NCI-H82 treated with DMSO at 0.1 percent for 48 hours (cell line): ENCODE measurements at regions not wholly inside any gene's neighbourhood (a gene's known extent, or its start where the extent isn't known, plus 50 kb on each side); places are given as distances from the start of the nearest gene placed in this dataset.

ENCODE experiments used
- DNase-seq: peaks from one replicate; lab custom pipeline; 2025; ENCODE audit not compliant: unreplicated experiment; lab: John Stamatoyannopoulos, UW

DNA sequence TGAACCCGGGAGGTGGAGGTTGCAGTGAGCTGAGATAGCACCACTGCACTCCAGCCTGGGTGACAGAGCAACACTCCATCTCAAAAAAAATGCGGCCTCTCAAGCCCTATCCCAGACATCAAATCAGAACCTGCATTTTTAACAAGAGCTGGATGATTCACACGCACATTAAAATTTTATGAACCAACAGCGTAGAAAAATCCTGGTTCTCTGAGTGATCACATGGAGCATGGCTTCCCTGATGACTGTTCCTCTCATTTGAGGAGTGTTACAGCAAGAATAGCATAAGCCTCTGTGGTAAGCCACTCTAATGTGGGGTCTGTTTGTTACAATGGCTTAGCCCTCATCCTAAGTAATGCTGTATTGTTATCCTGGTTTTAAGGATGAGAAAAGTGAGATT is 163.6 kb downstream of the BRMS1L start:
- no peak for DNase-seq

DNA sequence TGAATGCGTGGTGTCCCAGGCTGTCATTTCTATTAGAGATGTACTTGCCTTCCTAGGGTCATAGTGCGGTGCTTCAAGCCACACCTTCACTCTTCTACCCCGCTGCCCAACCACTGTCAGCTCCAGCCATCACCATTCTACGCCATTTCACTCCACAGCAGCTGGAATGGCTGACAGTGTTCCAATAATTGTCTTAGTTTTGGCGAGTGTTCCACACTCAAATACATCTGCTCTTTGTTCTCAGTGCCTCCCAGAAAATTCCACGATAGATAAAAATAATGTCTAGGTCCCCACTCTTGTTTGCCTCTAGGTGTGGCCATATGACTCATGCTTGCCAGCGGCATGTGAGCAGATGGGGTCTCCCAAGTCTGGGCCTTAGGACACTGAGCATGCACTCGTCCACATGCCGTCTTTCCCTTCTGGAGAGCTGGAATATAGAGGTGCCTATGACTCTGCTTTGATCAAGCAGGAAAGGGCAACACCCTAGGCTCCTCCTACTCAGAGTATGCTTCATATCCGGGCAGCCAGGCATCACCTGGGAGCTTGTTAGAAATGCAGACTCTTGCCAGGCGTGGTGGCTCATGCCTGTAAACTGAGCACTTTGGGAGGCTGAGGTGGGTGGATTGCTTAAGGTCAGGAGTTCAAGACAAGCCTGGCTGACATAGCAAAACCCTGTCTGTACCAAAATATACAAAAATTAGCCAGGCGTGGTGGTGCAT is 163.0 kb downstream of the BRMS1L start:
- DNase-seq: no peak

DNA sequence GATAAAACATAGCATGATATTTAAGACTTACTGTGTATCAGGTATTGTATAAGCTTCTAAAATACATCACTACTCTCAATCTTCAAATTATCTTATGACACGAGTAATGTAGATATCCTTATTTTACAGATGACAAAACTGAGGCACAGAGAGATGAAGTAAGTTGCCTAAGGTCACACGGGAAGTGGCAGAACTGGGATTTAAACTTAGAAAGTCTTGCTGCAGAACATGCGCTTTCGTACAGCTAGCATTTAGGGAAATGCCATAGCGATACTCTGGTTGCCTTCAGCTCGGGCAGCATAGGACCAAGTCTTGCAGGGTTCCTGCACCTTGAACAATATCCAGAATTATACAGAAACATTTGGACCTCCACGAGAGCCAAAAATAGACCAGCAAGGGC is 162.4 kb downstream of the BRMS1L start:
- no peak for DNase-seq

DNA sequence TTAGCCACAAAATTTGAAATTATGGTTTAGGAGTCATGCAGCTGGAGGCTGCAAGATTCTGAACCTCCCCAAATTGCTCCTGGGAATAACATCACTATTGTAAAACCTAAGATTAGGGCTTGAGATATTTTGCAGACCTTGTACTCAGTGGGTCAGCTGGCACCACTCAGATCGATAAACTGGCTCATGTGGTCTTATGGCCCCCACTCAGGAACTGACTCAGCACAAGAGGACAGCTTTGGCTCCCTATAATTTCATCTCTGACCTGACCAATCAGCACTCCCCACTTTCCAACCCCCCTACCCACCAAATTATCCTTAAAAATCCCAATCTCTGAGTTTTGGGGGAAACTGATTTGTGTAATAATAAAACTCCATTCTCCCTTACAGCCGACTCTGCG is 161.6 kb downstream of the BRMS1L start:
- DNase-seq: no peak

DNA sequence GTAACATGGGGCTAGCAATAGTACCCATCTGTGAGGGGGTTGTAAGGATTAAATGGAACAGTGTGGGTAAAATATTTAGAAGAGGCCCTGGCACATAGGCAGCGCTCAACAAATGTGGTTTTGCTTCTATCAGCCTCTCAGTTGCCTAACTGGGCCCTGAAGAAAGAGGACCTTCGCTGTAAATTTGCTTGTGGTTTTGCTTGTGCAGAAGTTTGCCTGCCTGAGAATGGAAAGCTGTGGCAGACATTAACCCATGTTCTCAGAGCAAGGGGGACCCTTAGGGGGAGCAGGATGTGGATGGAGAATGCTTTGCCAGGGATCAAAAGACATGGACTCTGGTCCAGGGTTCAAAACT is 160.1 kb downstream of the BRMS1L start:
- no peak for DNase-seq

DNA sequence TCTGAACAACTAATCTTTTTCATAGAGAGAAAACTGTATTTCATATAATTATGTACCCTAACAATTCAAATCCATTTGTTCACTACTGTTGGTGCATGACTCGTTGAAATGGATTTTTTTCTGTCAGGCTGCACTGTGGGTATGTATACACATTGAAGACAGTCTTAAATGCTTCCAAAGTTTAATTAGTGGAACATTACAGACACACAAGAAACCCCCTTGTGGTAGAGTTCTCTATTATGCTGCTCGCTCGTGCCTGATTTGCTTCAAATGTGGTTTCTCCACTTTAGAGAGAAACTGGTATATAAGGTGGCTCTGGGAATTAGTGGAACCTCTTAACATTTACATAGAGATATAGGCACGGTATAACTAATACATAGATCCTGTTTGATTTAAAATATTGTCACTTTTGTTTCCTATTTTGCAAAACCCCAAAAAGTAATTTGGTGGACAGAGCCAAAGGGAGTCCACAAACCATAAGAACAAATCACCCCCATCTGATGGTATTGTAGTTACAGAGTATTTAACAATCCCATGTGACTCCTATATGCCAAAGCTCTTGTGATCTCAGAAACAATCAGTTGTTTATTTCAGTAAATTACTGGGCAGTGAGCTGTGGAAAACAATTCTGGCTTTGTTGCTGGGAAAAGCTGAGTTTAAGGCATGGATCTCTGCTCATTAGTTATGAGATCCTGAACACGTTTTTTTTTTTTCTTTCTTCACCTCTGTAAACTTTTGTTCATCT is 159.5 kb downstream of the BRMS1L start:
- DNase-seq: no peak

DNA sequence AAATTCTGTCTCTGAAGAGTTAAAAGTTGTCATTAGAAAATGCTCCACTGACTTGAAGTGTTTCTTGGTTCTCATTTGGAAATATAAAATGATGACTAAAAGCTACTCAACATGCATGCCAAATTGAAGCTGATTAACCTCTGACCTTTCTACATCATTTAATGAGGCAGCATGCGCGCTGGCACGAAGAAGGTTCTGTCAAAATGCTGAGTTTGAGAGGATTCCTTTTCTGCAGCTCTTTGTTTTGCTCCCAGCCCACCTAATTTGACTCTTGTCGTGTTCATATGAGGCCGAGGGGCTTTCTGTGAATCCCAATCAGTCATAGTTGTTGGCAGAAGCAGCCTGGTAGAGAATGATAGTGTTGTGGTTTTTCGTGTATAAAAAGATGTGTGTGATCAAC is 153.4 kb downstream of the BRMS1L start:
- no peak for DNase-seq

DNA sequence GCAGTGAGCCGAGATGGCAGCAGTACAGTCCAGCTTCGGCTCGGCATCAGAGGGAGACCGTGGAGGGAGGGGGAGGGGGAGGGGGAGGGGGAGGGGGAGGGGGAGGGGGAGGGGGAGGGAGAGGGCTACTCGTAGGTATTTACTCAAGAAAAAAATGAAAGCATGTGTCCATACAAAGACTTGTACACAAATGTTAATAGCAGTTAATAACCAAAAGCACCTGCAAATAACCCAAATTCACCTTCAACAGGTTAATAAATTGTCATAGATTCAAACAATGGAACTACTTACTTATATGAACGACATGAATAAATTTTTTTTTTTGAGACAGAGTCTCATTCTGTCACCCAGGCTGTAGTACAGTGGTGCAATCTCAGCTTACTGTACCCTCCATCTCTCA is 152.4 kb downstream of the BRMS1L start:
- DNase-seq: no peak

DNA sequence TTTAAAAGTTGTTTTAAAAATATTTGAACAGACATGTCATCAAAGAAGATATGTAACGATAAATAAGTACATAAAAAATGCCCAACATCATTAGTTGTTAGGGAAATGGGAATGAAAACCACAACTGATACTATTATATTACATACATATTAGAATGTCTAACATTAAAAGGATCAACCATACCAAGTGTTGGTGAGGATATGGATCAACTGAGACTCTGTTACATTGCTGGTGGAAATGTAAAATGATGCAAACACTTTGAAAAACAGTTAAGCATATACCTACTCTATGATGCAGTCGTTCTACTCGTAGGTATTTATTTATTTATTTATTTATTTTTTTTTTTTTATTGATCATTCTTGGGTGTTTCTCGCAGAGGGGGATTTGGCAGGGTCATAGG is 149.7 kb downstream of the BRMS1L start:
- no peak for DNase-seq

DNA sequence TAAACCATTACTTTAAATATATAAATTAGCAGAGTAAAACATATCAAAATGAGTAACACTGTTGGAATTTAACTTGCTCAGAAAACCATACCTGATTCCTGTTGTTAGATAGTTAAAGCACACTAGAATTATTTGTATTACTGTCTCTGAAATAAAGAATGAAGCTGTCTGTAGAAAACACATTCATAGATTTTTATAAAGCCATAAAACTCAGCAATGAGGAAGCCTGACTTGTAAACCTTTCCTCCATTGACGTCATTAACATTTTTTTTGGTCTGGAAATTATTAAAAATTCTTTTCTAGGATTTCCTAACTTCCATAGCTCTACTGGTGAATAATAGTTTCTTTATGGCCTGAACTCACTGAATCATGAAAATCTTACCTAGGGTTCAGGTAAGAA is 147.6 kb downstream of the BRMS1L start:
- DNase-seq: no peak

DNA sequence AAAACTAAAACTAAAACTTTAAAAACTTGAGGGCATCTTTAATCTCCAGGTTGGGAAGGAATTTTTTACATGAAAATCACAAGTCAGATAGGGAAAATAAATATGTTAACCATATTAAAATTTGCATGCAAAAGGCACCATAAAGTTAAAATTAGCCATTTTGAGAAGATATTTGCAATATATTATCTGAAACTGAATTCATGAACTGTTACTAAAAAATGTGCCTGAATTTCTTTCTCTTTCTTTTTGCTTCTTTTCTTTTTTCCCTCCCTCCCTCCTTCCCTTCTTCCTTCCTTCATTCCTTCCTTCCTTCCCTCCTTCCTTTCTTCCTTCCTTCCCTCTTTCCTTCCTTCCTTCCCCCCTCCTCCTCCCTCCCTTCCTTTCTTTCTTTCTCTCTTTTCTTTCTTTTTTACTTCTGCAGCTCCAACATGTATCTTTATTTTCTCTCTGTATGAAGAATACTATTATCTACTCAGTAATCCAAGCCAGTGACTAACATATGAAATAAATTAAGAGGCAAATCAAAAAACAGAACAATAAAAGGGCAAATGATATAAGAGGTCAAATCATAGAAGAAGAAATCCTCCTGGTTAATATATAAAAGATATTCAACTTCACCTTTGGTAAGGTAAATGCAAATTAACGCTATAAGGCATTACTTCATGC is 146.0 kb downstream of the BRMS1L start:
- DNase-seq: no peak

DNA sequence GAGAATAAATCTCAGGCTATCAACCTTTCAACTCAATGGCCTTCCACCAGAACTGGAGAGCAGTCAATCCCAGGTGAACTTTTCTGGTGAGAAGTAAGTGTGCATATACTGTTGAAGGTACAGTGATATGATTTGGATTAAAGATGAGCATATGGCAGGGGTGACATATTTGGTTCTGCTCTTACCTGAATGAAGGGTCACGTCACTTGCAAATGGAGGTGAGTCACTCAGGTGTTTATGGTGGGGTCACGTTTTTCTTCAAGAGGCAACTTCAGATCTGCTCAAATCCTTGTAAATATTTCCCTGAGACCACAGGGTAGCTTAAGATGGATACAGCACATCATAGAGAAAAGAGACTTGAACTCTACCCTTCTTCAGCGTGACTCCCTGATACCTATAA is 143.2 kb downstream of the BRMS1L start:
- no peak for DNase-seq

DNA sequence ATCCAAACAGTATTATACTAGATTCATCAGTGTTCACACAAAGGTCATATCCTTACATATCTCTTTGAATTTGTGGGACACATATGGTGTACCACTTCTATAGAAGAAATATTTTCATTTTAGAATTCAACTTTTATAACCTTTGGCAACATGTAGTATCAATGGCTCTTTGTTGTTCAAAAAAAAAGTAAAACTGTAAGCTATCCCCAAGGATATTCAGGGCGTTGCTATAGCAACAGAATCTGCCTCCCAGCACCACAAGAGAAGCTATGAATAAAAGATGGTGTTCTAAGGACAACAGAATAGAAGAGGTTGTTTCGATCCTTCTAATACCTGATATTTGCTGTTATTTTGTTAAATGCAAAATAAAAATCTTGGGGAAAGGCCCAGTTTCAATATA is 139.3 kb downstream of the BRMS1L start:
- DNase-seq: no peak

DNA sequence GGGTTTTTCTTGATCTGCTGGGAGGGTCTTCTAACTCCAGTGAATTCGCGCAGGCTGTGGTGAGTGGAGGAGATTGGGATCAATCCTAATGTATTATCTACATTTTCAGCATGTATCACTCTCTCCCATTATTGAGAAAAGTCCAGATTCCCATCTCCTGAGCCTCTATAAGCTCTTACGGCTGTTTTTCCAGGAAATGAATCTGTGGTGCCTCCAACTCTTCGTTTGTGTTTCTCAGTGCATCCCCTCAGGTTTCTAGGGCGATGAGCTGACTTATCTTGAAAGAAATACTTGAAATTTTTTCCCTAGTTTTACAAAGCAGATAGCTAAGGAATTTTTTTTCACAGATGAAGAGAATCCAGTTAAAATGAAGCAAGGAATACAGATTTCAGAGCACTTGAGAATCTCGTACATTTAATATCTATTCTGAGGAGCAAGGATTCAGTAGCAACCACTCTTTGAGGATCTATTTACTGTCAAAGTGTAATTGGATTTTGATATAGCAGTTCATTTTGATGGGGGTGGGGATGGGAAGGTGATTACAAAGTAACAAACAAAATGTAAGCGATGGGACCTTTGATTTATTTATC is 138.7 kb downstream of the BRMS1L start:
- no peak for DNase-seq

DNA sequence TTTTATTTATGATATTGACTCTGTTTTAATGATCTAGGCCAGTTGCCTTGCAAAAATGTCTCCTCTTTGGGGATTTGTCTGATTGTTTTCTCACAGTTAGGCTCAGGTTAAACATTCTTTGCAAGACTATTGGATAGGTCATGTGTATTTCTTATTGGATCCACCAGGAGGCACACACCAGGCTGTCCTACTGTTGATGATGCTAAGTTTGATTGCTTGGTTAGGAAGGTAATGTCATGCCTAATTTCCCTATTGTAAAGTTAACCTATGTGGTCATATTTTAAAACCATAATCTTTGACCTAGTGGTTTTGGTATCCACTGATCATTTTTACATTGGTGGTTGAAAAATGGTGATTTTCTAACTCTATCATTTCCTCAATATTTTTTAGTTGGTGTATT is 137.1 kb downstream of the BRMS1L start:
- no peak for DNase-seq

DNA sequence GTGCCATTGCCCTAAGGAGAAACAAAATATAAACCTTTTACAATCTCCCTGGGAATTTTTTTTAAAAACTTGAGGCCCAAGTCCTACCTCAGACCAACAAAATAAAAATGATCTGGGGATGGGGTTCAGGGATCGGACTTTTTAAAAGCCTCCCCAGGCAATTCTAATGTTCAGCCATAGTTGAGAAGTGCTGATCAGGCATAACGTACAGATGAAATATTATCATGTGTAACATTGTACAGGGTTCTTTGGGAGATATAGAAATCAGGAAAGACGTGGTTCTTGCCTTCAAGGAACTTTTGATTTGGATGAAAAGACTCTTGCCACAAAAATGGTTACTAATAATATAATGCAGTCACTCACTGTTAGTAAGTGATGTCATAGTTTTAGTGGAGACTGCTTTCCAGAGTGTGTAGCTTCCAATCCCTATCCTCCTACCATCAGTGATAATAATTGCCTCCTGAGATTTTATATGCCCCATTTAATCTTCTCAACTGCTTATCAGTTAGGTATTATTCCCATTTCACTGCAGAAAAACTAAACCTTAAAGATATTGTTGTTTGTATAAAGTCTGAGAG is 135.6 kb downstream of the BRMS1L start:
- no peak for DNase-seq

DNA sequence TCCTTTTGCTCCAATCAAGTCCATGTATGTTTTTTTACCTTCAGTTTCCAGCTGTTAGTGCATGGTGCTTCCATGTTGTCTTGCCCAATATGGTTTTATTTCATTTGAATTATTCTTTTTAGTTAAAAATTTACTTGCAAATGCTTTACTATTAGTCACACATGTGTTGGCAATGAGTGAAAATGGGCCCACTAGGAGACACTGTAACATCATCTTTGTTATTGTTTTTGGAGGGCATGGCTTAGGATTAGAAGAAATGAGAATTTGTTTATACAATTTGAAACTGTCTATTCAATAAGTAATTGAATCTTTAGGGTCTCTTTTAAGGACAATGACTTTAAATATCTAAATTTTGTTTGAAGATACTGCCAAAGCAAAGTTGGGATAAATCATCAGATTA is 133.7 kb downstream of the BRMS1L start:
- DNase-seq: no peak

DNA sequence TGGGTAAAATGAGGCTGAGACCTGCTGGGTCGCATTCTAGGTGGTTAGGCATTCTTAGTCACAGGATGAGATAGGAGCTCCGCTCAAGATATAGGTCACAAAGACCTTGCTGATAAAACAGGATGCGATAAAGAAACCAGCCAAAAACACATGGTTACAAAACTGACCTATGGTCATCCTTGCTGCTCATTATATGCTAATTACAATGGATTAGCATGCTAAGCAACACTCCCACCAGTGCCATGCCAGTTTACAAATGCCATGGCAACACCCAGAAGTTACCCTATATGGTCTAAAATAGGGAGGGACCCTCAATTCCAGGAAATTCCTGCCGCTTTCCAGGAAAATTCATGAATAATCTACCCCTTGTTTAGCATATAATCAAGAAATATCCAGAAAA is 132.4 kb downstream of the BRMS1L start:
- no peak for DNase-seq

DNA sequence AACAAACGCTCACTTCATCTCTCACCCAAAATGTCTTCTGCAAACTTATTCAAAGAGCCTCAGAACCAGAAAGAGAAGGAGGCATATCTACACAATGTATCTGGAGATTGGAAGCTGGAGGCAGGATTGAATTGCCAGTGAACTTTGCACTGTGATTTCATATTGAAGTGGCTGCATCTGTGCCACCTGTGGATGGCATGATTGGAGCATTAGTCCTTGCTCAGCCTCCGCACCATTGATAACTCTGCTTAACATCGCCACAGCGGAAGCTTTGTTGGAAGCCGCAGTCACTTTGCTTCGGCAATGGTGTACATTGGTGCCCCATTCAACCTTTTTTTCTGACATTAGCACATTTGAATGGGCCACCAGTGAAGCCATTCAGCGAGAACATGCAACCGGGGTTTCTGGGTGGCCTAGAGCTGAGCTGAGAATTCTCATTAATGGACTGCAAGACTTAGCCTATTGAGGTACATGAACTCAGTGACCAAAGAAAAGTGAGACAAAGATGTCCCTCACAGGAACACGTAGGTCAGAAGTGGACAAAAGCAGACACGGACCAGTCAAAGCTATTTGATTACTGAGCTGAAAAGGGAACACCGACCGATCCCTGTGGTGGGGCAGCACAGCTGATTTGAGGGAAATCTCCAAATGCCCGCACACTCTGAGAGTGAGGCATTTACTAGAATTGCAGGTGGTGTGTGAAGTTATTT is 130.4 kb downstream of the BRMS1L start:
- no peak for DNase-seq

DNA sequence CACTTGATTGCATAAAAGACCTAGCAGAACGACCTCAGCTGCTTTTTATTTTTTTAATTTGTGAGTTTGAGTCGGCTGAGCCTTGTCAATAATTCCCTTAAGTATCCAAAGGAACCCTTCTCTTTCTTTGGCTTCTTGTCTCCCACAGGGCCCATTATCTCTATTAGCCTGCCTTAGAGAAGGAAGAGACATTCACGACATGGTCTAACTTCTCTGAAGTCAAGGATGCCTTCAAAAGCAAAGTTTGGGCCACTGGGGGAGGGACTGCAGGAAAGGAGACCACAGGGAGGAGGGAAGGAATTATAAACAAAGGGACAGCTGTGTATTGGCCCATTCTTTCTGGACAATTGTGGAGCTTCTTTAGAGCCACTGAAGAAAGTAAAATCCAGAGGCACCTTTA is 126.4 kb downstream of the BRMS1L start:
- DNase-seq: no peak

DNA sequence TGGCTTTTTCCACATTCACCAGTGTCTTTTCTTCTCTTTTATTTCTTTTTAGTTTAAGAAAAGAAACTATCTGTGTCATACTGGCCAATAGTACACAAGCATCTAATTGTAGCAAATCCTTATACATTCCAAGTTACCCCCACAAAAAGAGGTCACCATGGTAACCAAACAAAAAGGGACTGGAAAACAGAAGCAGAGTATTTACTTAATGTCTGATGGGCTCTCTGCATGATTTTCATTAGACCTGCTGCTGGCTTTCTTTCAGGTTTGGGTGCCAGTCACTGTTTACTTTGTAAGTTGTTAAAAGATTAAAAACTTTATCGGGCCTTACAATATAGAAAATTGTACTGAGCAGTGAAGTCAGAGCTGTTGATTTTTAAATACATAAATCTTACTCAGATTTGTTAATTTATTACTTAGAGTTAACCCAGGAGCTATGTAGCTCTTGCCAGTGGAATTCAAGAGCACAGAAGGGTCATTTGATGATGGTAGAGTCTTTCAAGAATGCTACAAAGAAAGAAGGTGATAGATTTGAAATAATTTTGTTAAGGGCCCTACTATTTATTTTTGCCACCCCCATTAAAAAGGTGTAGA is 123.9 kb downstream of the BRMS1L start:
- DNase-seq: no peak
